Ectodermal cell (in vitro differentiated cells): ENCODE measurements at regions not wholly inside any gene's neighbourhood (a gene's known extent, or its start where the extent isn't known, plus 50 kb on each side); places are given as distances from the start of the nearest gene placed in this dataset.

Experiments
- H3K27ac ChIP-seq: 2 replicates; pipeline ENCODE4 v1.7.0; 2013; ENCODE audit warnings: mild to moderate bottlenecking, low read depth, low read length; ENCODE audit not compliant: insufficient read depth, poor library complexity, severe bottlenecking
- H3K27me3 ChIP-seq: 2 replicates; pipeline ENCODE4 v1.7.0; 2013; ENCODE audit warnings: mild to moderate bottlenecking, low read length; ENCODE audit not compliant: insufficient read depth, control insufficient read depth, poor library complexity, severe bottlenecking
- H3K36me3 ChIP-seq: one replicate; pipeline ENCODE4 v1.7.0; 2013; ENCODE audit warnings: low read length; ENCODE audit not compliant: control insufficient read depth, insufficient read depth
- H3K4me1 ChIP-seq: one replicate; pipeline ENCODE4 v1.7.0; 2013; ENCODE audit warnings: low read length; ENCODE audit not compliant: control insufficient read depth, insufficient read depth
- H3K4me3 ChIP-seq: 2 replicates; pipeline ENCODE4 v1.7.0; 2013; ENCODE audit warnings: low read depth, low read length, control low read depth; ENCODE audit not compliant: insufficient read depth
- H3K9me3 ChIP-seq: 2 replicates; pipeline ENCODE4 v1.7.0; 2013; ENCODE audit warnings: mild to moderate bottlenecking, low read length, moderate library complexity; ENCODE audit not compliant: control insufficient read depth
- WGBS, 2 experiments: methylation state at CpG; one replicate each; pipeline ENCODE4 v1.1.7; 2013; ENCODE audit warnings: missing lambda C conversion rate in 2 of 2; 5-methylcytosine and 5-hydroxymethylcytosine counted together

DNA sequence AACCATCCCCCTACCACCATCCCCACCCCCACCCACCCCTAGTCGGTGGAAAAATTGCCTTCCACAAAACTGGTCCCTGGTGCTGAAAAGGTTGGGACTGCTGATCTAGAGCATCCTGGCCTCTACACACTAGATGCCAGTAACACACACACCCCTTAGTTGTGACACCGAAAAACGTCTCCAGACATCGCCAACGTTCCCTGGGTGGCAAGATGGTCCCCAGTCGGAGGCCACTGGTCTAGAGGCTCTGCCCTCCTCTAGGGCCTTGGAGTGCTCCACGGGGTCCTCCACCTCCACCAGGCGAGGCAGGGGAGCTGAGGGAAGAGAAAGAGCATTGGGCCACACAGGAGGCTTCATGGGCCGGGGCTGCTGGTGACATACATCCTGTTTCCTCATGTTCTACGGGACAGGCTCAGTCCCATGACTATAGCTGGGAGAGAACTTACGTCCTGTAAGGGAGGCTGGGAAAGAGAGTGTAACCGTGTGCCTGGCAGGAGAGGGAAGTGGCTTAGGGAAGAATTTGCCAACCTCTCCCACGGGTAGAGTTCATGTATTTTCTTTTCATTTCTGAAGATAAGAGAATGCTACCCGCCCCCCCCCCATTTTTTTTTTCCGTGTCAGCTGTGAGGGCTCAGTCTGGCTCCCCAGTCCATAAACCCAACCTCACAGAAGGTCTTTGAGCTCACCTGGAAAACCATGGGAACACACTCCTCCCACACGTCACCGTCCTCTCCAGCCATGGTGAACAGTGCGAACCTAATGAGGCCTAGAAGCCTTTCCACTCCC lies 132.7 kb upstream of the MYCN start:
- Histone ChIP-seq H3K9me3 (no peaks in the 10 kb centered on the region), H3K4me3 (no peak overlapping the region), H3K27me3 (no peaks in the 10 kb centered on the region), H3K36me3 (no peaks in the 10 kb centered on the region), H3K4me1 (peaks cover 36% of the 10 kb centered on the region), H3K27ac (no peak overlapping the region)
- WGBS, 2 experiments = 92 to 93% methylated on average over 17 of the region's 18 CpGs

DNA sequence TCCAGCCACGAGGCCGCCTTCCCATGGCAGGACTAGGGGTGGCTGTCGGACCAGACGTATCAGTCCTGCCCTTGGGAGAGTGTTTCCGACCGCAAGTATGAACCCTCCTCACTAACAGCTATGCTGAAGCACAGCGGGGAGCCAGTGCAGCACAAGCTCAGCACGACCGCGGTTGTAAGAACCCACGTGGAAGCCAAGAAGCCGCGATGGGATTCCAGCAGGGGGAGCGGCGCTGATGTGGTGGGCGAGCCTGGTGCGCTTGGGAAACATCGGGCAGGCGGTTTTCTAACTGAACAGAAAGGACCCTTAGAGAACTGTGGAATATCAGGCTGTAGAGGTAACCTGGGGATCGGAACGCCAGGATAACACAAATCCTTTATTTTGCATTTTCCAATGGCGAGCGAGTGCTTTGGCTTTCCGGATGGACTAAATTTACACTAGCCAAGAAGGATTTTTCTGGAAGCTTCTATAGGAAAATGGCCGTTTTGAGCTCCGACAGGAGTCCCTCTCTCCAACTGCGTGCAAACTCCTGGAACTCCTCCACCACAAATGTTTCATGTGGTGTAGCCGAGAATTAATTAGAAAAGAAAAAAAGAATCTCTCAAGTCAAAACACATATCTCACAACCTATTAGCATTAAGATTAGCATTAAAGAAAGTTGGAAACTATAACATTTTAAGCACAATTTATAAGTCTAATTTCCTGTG lies 132.0 kb upstream of the MYCN start:
- no peak overlapping the region for H3K27ac ChIP-seq
- H3K4me3 ChIP-seq = no peak overlapping the region
- no peaks in the 10 kb centered on the region for H3K36me3 ChIP-seq
- 75% methylated on average over 27 to 28 of the region's 28 CpGs for WGBS, 2 experiments
- no peaks in the 10 kb centered on the region for H3K9me3 ChIP-seq
- H3K4me1 ChIP-seq = peaks cover 36% of the 10 kb centered on the region
- no peaks in the 10 kb centered on the region for H3K27me3 ChIP-seq

DNA sequence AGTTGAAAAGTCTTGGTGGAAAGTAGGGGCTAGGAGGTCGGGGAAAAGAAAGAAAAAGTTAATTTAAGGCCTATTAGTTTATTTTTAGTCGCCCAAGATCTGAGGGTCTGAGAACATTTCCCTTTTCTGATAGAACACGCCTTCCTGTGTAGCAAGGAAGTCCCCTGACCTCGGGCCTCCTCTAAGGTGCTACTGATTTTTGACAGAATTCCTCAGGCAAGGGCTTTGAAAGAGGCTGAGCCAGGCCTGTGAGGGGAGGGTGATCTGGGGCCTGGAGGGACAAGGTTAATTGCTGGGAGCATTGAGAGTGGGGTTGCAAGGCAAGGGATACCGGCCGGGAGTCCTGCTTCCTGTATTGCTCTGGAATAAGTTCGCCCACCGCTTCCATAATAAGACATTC lies 131.4 kb upstream of the MYCN start:
- Histone ChIP-seq H3K9me3 (no peaks in the 10 kb centered on the region), H3K4me3 (no peak overlapping the region), H3K4me1 (peaks cover 36% of the 10 kb centered on the region), H3K27me3 (no peaks in the 10 kb centered on the region), H3K36me3 (no peaks in the 10 kb centered on the region), H3K27ac (no peak overlapping the region)
- 76 to 77% methylated on average over 8 of the region's 8 CpGs for WGBS, 2 experiments

DNA sequence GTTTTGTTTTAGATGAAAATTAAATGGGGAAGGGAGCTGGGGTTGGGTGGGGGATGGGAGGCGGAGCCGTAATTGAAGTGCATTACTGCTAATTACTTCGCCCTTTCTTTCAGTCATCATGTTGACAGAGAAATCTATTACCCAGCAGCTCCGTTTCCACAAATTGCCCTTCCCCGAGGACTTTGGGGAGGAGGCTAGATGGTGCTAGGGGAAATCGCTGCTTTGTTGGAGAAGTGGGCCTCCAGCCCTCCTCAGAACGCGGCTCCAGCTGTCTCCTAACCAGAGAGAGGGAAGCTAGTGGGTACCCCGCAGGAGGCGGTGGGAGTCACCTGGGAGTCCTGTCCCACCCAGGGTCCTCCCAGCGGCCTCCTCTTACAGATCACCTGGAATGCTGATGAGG lies 130.9 kb upstream of the MYCN start:
- 72 to 74% methylated on average over 10 to 11 of the region's 11 CpGs for WGBS, 2 experiments
- no peaks in the 10 kb centered on the region for H3K9me3 ChIP-seq
- no peak overlapping the region for H3K27ac ChIP-seq
- H3K36me3 ChIP-seq = no peaks in the 10 kb centered on the region
- H3K4me3 ChIP-seq = no peak overlapping the region
- H3K4me1 ChIP-seq = peaks cover 36% of the 10 kb centered on the region
- no peaks in the 10 kb centered on the region for H3K27me3 ChIP-seq

DNA sequence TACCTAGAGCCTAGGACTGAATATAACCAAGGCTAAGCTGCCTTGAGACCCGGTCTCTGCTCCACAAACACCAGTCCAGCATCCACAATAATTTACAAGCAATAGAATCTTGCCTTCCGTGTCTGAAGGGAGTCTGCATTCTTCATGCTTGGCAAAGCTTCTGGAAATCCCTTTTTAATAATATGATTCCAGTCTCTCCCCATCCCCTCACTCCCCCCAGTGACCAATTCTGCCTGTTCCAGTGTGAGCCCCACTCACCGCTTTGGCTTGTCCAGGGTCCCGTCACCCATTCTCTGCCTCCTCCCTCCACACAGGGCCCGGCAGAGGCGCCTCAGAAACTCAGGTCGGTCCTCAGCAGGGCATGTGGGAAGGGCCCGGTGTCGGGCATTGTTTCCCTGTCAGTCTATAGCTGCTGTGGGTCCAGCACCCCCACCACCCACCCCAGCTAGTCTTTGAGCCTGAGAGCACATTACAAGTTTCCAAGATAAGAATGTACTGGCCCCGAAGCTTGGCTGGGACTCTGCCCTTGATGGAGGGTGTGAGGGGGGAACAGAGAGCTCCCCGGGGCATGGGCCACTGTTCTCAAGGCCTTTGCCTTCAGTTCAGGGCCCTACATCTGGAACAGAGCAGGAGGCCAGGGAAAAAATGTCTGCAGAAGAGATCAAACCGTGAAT lies 129.7 kb upstream of the MYCN start:
- Histone ChIP-seq H3K36me3 (no peaks in the 10 kb centered on the region), H3K4me1 (peaks cover 42% of the 10 kb centered on the region), H3K9me3 (no peaks in the 10 kb centered on the region), H3K4me3 (no peak overlapping the region), H3K27ac (no peak overlapping the region), H3K27me3 (no peaks in the 10 kb centered on the region)
- WGBS, 2 experiments = 74 to 80% methylated on average over 12 of the region's 12 CpGs

DNA sequence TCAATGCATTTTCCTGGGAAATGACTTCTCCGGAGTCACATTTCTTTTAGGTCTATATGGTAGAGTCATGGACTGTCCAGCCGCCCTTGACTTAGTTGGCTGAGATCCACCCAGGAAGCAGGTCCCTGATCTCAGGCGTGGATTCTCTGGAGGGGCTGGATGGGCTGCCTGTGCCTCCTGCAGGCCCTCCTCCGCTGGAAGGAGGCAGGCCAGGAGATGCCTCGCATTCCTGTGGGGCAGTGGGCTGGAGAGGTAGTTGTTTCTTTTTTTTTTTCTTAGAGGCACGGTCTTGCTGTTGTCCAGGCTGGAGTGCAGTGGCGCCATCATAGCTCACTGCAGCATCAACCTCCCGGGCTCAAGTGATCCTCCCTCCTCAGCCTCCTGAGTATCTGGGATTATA lies 129.0 kb upstream of the MYCN start:
- H3K4me3 ChIP-seq = no peak overlapping the region
- H3K36me3 ChIP-seq = no peaks in the 10 kb centered on the region
- peaks cover 42% of the 10 kb centered on the region for H3K4me1 ChIP-seq
- no peaks in the 10 kb centered on the region for H3K9me3 ChIP-seq
- 67 to 73% methylated on average over 7 to 8 of the region's 8 CpGs for WGBS, 2 experiments
- no peaks in the 10 kb centered on the region for H3K27me3 ChIP-seq
- H3K27ac ChIP-seq = no peak overlapping the region

DNA sequence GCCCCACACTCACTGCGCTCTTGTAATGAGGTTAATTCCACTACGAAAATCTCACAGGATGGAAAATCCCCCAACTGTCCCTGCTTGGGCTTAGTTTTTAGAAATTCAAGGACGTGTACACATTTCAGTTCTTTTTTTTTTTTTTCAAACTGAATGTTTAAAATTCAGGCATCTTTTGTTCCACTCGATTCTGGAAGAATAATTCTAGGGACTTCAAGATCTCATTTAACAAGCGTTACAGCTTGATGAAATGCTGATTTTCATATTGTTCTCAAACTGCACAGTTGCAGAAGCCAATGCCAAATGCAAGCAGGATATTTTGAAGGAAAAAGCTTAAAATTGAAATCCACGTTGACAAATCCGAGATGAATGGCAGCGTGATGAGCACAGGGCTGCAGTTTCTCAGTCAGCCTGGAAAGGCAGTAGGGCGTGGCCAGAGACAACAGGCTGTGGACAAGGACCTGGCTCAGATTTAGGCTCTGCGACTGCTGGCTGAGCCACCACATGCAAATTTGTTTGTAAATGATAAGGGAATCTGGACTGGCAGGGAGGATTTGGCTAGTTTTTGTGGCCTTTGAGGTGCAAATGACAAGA lies 128.1 kb upstream of the MYCN start:
- Histone ChIP-seq H3K27ac (no peak overlapping the region), H3K4me1 (peaks cover 42% of the 10 kb centered on the region), H3K9me3 (no peaks in the 10 kb centered on the region), H3K4me3 (no peak overlapping the region), H3K36me3 (no peaks in the 10 kb centered on the region), H3K27me3 (no peaks in the 10 kb centered on the region)
- 78 to 81% methylated on average over 10 of the region's 10 CpGs for WGBS, 2 experiments

DNA sequence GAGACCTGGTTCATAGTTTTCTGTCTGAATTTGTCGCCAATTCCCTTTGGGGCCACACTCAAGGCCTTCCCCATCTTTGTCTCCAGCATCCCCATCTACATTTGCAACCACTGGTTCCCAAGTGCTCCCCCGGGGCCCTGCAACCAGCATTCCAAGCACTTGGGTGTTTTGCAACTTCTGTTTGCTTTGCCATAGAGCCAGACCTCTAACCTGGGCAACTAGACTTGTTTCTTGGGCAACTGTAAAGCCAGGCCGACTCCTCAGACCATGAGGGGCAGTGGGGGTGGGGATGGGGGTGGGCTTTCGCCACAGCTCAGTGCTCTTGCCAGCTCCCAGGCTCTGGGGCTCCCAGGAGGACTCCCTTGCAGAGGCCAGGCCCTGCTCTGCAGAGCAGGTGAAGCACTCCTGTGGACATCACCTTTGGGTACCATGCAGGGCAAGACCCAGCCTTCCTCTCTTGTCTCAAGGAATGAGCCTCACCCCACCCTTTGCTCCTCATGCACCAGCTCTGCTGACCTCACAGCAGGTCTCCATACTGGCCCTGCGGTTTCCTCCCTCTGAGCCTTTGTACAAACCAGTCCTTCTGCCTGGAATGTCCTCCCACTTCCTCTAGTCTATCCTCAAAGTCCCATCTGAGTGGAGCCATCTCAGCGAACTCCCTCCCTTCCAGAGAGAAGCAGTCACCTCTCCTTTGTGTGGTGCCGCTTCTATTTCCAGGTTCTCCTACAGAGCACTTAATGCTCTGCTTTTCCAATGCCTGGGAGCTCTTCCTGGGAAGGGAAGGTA lies 126.7 kb upstream of the MYCN start:
- H3K27me3 ChIP-seq = no peaks in the 10 kb centered on the region
- H3K4me3 ChIP-seq = no peak overlapping the region
- no peaks in the 10 kb centered on the region for H3K9me3 ChIP-seq
- peaks cover 42% of the 10 kb centered on the region for H3K4me1 ChIP-seq
- no peak overlapping the region for H3K27ac ChIP-seq
- H3K36me3 ChIP-seq = no peaks in the 10 kb centered on the region
- 85 to 88% methylated on average over 7 of the region's 7 CpGs for WGBS, 2 experiments

DNA sequence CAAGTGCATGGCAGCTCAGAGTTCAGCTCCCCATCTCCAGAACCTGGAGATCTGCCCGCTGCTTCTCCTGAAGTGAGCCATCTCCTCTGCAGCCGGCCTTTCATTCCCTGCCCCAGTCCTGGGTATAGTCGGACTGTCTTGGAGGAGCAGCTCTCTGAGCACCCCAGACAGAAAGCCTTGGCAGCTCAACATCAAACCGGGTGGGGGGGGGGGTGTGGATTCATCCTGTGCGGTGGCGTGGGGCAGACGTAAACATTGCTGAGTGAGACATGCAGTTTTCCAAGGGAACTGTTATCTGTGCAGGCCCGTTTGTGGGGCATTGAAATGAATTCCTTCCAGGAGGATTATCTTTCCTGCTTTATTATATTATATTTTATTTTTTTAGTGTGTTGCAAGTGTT lies 125.9 kb upstream of the MYCN start:
- Histone ChIP-seq H3K27me3 (no peaks in the 10 kb centered on the region), H3K4me3 (no peak overlapping the region), H3K27ac (no peak overlapping the region), H3K4me1 (peaks cover 38% of the 10 kb centered on the region), H3K36me3 (no peaks in the 10 kb centered on the region), H3K9me3 (no peaks in the 10 kb centered on the region)
- 80 to 93% methylated on average over 6 to 8 of the region's 8 CpGs for WGBS, 2 experiments
